IPS-11a (cell line): ENCODE measurements at regions not wholly inside any gene's neighbourhood (a gene's known extent, or its start where the extent isn't known, plus 50 kb on each side); places are given as distances from the start of the nearest gene placed in this dataset.
"Not testable (repeated sequence)": the region's sequence is repeated elsewhere in the genome, so short reads cannot be mapped to it uniquely, and the experiment has no call there.

Experiments
- H3K4me3 ChIP-seq: one replicate; pipeline ENCODE4 v1.5.1; 2013; ENCODE audit warnings: low read depth, low read length, control low read depth

GRCh38 chr2:187986390-187987105, 305.1 kb upstream of the GULP1 start:
- H3K4me3 ChIP-seq: no peak overlapping the region

GRCh38 chr2:187988348-187988747, 303.3 kb upstream of the GULP1 start:
- no peak overlapping the region for H3K4me3 ChIP-seq

DNA sequence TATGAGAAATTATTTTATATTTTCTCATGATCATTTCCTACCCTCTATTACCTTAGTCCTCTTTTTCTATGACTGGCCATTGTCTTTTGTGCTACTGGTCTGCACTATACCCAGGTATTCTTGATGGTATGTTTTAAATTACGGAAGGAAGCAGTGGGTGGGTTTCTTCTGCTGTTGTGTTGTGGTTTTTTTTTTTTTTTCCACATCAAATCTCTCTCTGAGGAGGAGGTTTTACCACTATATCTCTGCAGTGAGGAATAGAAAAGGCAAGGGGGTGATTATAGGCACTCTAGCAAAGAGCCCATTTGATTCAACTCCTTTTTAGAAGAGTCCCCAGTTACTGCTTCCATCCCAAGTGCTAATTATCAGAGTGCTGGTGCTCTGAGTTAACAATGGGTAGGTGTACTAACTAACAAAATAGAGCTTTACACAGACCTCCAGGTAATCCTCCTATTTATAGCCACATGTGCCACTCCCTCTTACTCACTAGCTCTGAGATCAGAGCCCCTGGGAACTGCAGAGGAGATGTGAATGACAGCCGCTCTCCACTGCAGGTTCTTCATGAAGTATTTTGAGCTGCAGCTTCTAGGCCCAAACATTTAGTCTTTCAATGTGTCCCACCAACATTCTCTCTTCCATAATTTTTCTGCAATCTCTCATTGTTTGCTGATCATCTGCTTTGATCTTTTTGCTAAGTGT, 301.6 kb upstream of the GULP1 start:
- no peak overlapping the region for H3K4me3 ChIP-seq

DNA sequence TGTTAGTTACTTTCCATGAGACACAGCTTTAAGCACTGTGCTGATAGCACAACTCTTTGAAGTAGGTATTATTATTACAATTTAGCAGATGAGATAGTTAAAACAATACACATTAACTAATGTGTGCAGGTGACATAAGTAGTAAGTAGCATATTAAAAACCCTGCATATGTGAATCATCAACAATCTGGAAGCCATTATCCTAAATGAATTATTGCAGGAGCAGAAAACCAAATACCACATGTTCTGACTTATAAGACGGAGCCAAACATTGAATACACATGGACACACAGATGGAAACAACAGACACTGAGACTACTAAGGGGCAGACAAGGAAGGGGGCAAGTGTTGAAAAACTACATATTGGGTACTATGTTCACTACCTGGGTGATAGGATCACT, 300.3 kb upstream of the GULP1 start:
- H3K4me3 ChIP-seq: no peak overlapping the region

DNA sequence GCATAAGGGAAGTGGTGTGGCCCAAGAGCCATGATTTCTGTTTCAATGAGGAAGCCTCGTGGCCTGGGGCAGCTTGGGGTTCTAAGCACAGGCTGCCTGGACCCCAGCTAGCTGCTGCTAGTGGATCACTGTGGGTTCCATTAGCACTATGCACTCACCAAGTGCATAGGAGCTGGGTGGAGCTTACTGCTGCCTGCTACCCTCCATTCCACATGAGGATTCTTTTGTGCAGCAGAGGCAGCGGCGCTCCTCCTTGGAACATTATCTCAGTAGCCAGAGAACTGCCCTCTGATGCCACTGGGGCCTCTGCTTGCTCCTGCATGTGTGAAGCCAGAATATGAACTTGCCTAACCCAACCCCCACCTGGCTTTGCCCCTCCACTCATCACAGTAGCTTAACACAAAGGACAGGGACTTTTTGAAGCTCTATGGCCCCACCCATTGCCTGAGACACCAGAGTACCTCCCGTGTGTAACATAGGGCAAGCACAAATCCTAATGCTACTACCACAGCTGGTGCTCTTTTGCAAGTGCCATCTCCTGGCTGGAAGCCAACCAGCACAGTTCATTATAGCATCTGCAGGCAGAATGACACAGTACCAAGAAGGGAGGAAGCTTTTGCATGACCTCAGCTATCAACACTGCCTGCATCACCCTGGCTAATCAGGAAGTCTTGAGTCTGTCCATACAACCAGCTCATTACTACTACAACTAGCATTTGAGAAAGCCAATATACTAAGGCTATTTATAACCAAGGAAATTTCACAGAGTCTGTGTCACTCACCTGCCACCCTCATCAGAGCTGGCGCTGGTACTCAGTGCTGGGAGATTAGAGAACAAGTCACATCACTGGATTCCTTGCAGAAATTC, 297.0 kb upstream of the GULP1 start:
- no peak overlapping the region for H3K4me3 ChIP-seq

GRCh38 chr2:187995556-187995955, 296.1 kb upstream of the GULP1 start:
- no peak overlapping the region for H3K4me3 ChIP-seq

DNA sequence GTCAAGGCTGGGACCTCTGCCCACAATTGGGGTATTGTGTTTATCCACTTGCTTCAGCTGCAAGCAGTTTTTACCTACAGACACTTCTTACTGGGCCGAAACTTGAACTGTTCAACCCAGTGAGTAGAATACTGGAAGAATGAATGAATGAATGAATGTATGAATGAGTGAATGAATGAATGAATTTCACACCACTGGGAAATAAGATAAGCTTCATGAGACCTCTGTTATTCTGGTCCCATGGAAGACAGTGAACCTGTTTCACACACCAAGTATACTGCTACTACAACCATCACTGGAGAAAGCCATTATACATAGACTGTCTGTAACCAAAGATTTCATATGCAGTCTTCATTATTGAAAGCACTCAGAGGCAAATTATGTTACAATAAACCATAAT, 295.0 kb upstream of the GULP1 start:
- no peak overlapping the region for H3K4me3 ChIP-seq

- no peak overlapping the region for H3K4me3 ChIP-seq
Measured at GRCh38 chr2:188000189-188000588, 291.5 kb upstream of the GULP1 start.

GRCh38 chr2:188003800-188004199, 287.9 kb upstream of the GULP1 start:
- H3K4me3 ChIP-seq: no peak overlapping the region

DNA sequence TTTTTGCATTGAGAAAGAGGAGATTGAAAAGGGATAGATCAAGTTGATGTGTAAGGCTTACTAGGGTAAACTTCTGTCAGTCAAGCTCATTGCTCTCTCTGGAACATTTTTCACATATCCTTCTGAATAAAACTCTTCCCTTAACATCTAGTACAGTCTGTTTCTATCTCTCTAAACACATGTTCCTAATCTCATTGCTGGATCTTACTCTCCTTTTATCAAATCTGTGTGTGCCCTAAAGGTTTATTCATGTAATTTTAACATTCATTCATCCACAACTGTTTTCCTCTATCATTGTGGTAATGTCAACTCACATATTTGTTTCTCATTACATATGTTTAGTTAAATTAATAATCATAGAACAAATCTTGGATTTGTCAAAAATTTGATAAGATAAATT, 277.9 kb upstream of the GULP1 start:
- no peak overlapping the region for H3K4me3 ChIP-seq

- no peak overlapping the region for H3K4me3 ChIP-seq
Measured at GRCh38 chr2:188016917-188017316, 274.8 kb upstream of the GULP1 start.

- H3K4me3 ChIP-seq: no peak overlapping the region
Measured at GRCh38 chr2:188022389-188022788, 269.3 kb upstream of the GULP1 start.

GRCh38 chr2:188023035-188023434, 268.6 kb upstream of the GULP1 start:
- H3K4me3 ChIP-seq: no peak overlapping the region

DNA sequence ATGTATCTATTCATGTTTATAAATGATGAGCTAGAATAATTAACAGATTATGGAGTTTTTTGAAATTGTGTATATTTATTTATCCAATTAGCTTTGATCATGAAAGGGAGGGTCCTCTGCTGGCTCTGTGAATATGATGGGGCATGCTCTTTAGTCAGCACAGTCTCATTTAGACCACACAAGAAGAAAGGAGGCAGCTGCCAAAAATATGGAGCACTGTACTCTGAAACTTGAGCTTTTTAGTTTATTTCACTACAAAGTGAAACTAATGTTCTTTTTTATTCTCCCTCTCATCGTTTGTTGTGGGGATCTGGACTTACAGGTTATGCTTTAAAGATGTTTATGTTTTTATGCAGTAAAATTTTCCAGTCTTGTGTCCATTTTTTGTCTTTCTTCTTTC, 266.9 kb upstream of the GULP1 start:
- no peak overlapping the region for H3K4me3 ChIP-seq

DNA sequence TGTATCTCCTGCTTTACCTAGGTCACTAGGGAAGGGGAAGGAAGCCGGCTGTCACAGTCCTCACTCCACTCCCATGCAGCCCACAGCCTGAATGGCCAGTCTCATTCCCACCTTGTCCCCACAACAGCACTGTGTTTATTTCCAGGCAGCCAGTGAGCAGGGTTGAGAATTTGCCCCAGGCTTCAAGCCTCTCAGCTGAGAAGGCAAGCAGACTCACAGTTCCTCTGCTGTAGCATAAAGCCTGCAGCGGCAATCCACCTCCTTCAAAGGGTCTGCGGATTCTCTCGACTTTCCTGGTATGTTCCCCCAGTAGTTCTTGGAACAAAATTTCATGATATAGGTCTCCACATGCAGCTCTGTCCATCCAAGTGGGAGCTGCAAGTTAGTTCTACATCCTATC, 262.9 kb upstream of the GULP1 start:
- H3K4me3 ChIP-seq: no peak overlapping the region

DNA sequence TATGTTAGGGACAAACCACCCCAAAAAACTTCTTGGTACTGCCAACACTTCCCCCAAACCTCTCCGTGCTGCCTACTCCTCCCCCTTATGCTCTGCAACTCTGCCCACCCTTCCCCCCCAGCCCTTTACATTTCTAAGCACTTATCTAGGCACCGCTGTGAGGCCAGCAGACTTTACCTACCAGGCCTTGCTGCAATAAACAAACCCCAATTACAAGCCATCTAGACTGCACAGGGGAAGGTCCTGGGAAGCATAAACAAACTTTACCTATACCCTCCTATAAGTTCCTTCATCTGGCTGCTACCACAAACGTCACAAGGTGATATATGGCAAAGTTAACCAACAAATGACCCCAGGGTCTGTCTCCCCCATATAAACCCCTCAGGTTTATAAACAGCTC, 259.4 kb upstream of the GULP1 start:
- H3K4me3 ChIP-seq: no peak overlapping the region

DNA sequence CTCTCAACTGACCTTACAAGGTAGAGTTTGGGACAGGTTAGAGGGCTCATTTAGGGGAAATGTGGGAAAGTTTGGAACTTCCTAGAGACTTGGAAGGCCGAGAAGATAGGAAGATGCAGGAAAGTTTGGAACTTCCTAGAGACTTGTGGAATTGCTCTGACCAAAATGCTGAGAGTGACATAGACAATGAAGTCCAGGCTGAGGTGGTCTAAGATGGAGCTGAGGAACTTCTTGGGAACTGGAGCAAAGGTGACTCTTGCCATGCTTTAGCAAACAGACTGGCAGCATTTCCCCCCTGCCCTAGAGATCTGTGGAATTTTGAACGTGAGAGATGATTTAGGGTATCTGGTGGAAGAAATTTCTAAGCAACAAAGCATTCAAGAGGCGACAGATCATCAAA, 258.9 kb upstream of the GULP1 start:
- H3K4me3 ChIP-seq: no peak overlapping the region

DNA sequence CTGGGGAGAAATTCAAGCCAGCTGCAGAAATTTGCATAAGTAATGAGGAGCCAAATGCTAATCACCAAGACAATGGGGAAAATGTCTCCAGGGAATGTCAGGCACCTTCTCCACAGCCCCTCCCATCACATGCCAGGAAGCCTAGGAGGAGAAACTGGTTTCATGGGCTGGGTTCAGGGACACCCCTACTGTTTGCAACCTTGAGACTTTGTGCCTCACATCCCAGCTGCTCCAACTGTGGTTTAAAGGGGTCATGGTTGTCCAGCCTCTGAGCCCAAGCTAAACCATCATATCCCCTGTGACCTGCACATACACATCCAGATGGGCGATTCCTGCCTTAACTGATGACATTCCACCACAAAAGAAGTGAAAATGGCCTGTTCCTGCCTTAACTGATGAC, 258.4 kb upstream of the GULP1 start:
- H3K4me3 ChIP-seq: peak overlapping the region; percentile 30

DNA sequence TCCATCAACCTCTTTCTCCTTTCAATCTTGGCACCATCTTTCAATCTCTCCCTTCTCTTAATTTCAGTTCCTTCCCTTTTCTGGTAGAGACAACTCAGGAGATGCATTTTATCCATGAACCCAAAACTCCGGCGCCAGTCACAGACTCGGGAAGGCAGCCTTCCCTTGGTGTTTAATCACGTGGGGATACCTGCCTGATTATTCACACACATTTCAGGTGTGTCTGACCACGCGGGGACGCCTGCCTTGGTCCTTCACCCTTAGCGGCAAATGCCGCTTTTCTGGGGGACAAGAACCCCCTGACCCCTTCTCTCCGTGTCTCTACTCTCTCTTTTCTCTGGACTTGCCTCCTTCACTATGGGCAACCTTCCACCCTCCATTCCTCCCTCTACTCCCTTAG, 257.6 kb upstream of the GULP1 start:
- peak overlapping the region; percentile 69 for H3K4me3 ChIP-seq

- peak overlapping the region; percentile 37 for H3K4me3 ChIP-seq
Measured at GRCh38 chr2:188035377-188035776, 256.3 kb upstream of the GULP1 start.

- not testable (repeated sequence) for H3K4me3 ChIP-seq
Measured at GRCh38 chr2:188036786-188037185, 254.9 kb upstream of the GULP1 start.

- H3K4me3 ChIP-seq: no peak overlapping the region
Measured at GRCh38 chr2:188039307-188039706, 252.4 kb upstream of the GULP1 start.
